Mesodermal cell (in vitro differentiated cells): ENCODE measurements at regions not wholly inside any gene's neighbourhood (a gene's known extent, or its start where the extent isn't known, plus 50 kb on each side); places are given as distances from the start of the nearest gene placed in this dataset.

Source experiments
- H3K27ac ChIP-seq: 2 replicates; pipeline ENCODE4 v1.7.0; 2013; ENCODE audit warnings: mild to moderate bottlenecking, low read depth, low read length, moderate library complexity; ENCODE audit not compliant: severe bottlenecking
- H3K36me3 ChIP-seq: 2 replicates; pipeline ENCODE4 v1.7.1; 2013; ENCODE audit warnings: mild to moderate bottlenecking, low read length, moderate library complexity; ENCODE audit not compliant: control insufficient read depth, insufficient read depth
- H3K4me1 ChIP-seq: one replicate; pipeline ENCODE4 v1.7.1; 2013; ENCODE audit warnings: mild to moderate bottlenecking, low read length; ENCODE audit not compliant: insufficient read depth, control insufficient read depth, poor library complexity, severe bottlenecking
- H3K4me3 ChIP-seq: 2 replicates; pipeline ENCODE4 v1.7.0; 2013; ENCODE audit warnings: low read length, control low read depth, mild to moderate bottlenecking; ENCODE audit not compliant: insufficient read depth, poor library complexity, severe bottlenecking; ENCODE audit errors: extremely low read depth
- H3K9me3 ChIP-seq: 2 replicates; pipeline ENCODE4 v1.7.1; 2013; ENCODE audit warnings: mild to moderate bottlenecking, low read length, moderate library complexity; ENCODE audit not compliant: control insufficient read depth
- WGBS, 2 experiments: methylation state at CpG; one replicate each; pipeline ENCODE4 v1.1.5; 2013; ENCODE audit warnings: missing lambda C conversion rate in 2 of 2; ENCODE audit not compliant: insufficient coverage in 2 of 2; 5-methylcytosine and 5-hydroxymethylcytosine counted together

DNA sequence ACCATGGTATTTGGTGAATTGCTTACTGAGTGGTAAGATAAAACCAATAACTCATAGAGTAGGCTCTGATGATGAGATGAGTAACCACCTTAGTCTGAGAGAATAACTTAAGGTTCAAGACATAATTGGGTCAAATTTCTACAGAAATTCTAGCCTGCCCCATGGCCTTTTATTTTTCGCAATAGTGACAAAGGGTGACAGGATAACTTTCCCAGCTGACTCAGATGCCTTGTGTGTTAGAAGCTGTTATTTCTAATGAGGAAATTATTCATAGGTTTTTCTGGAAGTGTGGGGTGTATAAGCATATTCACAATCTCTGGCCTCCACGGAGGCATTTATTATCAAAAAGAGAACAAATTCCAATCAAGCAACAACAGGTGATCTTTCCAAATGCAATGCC is 159.0 kb downstream of the NUP35 start:
- Histone ChIP-seq H3K36me3 (no peaks in the 10 kb centered on the region), H3K27ac (no peak overlapping the region), H3K4me1 (peaks cover 12% of the 10 kb centered on the region), H3K9me3 (peaks cover 3% of the 10 kb centered on the region), H3K4me3 (no peak overlapping the region)
- WGBS, 2 experiments: 80 to 100% methylated on average over 1 of the region's 2 CpGs

DNA sequence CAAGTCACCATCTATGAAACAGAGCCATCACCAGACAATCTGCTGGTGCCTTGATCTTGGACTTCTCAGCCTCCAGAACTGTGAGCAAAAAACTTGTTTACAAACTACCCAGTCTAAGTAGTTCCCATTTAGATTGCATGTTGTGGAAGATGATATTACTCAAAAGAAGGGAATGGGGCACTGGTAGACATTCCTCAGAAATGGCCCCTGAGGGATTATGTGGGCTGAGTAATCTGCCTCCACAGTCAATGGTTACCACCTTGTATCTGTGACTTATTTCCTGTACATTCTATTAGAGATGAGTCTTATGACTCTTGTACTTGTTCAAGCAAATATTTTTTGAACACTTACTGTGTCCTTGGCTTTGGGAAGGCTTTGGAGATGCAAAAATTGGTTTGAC is 160.4 kb downstream of the NUP35 start:
- Histone ChIP-seq H3K27ac (peak overlapping the region; percentile 59), H3K36me3 (no peaks in the 10 kb centered on the region), H3K4me1 (peaks cover 12% of the 10 kb centered on the region), H3K9me3 (peaks cover 3% of the 10 kb centered on the region), H3K4me3 (no peak overlapping the region)

DNA sequence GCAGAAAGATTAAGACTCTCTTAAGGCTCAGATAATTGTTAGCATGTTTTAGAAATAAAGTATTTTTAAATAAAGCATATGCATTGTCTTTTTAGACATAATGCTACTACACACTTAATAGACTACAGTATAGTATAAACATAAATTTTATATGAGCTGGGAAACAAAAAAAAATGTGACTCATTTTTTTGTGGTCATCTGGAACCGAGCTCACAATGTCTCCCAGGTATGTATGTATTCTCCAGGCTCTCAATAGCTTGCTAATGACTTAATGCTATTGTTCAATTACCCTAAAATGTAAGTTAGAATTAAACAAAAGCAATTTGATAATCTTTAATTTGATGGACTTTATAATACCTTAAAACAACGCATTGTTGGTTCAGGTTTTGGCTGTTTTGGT is 167.2 kb downstream of the NUP35 start:
- peaks cover 22% of the 10 kb centered on the region for H3K4me1 ChIP-seq
- H3K4me3 ChIP-seq: no peak overlapping the region
- no CpG with 5 or more reads among the region's 2 CpGs for WGBS, 2 experiments
- H3K27ac ChIP-seq: no peak overlapping the region
- no peaks in the 10 kb centered on the region for H3K9me3 ChIP-seq
- no peaks in the 10 kb centered on the region for H3K36me3 ChIP-seq

DNA sequence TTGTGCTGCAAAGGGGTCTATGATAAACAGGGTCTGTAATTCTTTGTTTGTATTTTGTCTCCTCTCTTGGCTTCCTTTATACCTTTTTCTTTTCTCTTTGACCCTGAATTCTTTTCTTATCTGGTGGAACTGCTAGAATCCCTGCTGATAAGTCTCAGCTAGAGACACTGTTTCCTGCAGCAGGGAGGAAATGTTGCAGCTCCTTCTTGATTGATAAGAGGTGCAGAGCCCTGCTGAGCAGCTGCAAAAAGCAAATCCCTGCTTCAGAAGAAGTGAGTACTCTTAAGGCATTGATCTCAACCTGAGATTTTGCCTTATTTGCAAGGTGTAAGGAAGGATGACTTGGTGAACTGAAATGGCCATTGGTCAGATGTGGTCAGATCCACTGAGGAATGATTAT is 167.8 kb downstream of the NUP35 start:
- Histone ChIP-seq H3K27ac (peak overlapping the region; percentile 11), H3K9me3 (no peaks in the 10 kb centered on the region), H3K4me3 (no peak overlapping the region), H3K36me3 (no peaks in the 10 kb centered on the region), H3K4me1 (peaks cover 22% of the 10 kb centered on the region)

DNA sequence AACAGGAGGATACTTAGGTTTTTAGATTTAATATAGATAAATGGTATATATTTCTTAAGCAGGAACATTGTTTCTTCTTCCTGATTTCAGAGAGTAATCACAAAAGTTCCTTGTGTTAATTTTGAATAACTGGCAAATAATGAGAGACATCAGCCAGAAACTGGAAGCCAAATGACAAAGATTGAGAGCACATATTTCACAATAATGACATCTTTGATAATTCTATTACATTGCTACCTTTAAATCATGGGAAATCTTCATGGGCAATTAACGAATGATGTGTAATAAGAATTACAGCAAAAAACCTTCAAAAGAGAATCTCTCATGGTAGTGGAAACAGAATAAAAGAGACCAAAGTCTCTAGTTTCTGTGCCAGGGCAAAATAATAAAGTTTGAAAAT is 215.1 kb downstream of the NUP35 start:
- H3K9me3 ChIP-seq: no peaks in the 10 kb centered on the region
- H3K27ac ChIP-seq: no peak overlapping the region
- no peaks in the 10 kb centered on the region for H3K36me3 ChIP-seq
- WGBS, 2 experiments: no CpG with 5 or more reads among the region's 1 CpG
- H3K4me3 ChIP-seq: no peak overlapping the region
- no peaks in the 10 kb centered on the region for H3K4me1 ChIP-seq

DNA sequence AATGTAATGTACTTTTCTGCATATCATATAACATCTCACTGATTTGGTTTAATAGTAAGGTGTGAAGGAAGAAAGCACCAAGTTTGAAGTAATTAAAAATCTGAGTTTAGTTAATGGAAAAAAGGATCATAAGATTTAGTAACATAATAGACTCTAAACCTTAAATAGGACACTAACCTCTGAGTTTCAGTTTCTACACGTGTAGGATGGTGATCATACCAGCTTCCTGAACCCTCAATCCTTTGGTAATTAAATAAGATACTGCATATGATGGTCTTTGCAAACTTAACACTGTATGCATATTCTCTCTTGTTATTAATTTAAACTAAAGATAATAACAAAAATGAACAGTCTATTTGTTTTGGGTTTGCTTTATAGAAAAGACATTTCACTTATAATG is 216.8 kb downstream of the NUP35 start:
- Histone ChIP-seq H3K27ac (no peak overlapping the region), H3K4me1 (no peaks in the 10 kb centered on the region), H3K36me3 (no peaks in the 10 kb centered on the region), H3K4me3 (no peak overlapping the region), H3K9me3 (no peaks in the 10 kb centered on the region)
- WGBS, 2 experiments: no CpG with 5 or more reads among the region's 1 CpG

DNA sequence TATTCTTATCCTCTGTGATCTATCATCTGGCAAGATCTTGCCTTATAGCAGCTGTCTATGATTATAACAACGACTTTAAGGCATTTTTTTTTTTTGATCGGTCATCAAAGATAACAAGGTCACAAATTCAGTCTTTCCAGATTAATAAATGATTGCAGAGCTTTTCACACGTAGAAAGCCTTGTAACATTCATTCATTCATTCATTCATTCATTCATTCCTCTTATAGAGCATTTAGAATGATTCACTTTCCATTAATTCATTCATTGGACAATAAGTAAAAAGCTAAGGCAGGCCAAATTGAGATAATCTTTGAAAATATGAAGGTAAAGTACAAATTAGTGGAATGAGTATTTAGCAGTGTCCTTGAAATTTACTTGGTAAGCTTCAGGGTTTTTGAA is 223.7 kb downstream of the NUP35 start:
- Histone ChIP-seq H3K4me3 (no peak overlapping the region), H3K27ac (no peak overlapping the region), H3K36me3 (no peaks in the 10 kb centered on the region), H3K4me1 (no peaks in the 10 kb centered on the region), H3K9me3 (no peaks in the 10 kb centered on the region)
- 82 to 87% methylated on average over 3 of the region's 3 CpGs for WGBS, 2 experiments

DNA sequence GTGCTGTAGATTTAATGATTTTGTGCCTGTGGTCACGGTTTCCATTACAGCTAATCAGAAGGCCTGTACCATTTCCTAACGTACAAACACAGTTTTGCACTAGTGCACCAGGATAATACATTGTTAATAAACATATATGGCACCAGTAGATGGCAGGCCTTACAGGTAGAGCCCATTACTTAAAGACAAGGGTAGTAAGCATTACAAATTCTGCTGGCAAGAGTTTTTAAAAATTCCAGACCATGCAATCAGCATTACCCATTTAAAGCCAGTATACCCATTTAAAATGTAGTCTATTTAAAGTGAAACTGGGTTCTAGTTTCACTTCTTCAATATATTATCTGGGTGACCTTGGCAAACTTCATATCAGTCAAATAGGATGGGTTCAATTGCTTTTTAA is 224.2 kb downstream of the NUP35 start:
- WGBS, 2 experiments: no CpG with 5 or more reads among the region's 2 CpGs
- H3K27ac ChIP-seq: no peak overlapping the region
- H3K9me3 ChIP-seq: no peaks in the 10 kb centered on the region
- no peak overlapping the region for H3K4me3 ChIP-seq
- H3K4me1 ChIP-seq: no peaks in the 10 kb centered on the region
- H3K36me3 ChIP-seq: no peaks in the 10 kb centered on the region

DNA sequence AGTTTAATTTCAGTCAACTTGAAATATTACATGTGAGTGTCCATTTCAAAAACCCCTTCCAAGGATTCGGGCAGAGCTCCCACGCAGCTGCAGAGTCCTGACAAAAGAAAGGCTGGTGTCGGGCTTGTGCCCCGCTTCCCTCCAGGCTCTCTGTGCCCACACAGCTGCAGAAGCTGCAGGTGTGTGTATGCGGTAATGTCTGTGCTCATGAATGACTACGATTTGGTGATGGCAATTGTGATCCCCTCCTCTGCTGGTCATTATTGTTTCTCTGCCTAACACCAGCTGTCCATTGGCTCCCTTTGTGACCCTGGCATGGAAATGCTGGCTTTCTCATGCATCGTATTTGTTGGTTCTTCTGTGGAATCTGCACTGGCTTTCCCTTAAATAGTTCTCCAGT is 224.8 kb downstream of the NUP35 start:
- no peaks in the 10 kb centered on the region for H3K4me1 ChIP-seq
- no peaks in the 10 kb centered on the region for H3K36me3 ChIP-seq
- no peaks in the 10 kb centered on the region for H3K9me3 ChIP-seq
- no peak overlapping the region for H3K27ac ChIP-seq
- no peak overlapping the region for H3K4me3 ChIP-seq
- WGBS, 2 experiments: 82 to 89% methylated on average over 3 of the region's 7 CpGs

DNA sequence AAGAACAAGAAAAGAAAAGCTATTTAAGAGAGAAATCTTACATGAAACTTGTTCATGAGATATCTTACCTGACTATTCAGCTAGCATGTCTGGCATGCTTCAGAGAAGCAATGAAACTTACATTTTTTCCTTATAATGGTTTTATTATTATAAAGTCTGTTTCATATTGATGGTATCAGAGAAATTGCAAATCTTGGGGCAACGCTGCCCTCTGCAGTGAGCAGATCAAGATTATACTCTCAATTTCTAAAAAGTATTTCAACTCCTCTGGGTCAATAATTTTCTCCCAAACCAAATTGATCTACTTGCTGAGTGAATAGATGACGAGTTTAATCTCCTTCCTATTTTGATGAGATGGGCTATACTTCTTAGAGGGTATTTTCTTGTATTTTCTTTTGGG is 235.6 kb downstream of the NUP35 start:
- no peak overlapping the region for H3K4me3 ChIP-seq
- WGBS, 2 experiments: no CpG with 5 or more reads among the region's 2 CpGs
- H3K36me3 ChIP-seq: no peaks in the 10 kb centered on the region
- H3K27ac ChIP-seq: no peak overlapping the region
- H3K4me1 ChIP-seq: no peaks in the 10 kb centered on the region
- no peaks in the 10 kb centered on the region for H3K9me3 ChIP-seq

DNA sequence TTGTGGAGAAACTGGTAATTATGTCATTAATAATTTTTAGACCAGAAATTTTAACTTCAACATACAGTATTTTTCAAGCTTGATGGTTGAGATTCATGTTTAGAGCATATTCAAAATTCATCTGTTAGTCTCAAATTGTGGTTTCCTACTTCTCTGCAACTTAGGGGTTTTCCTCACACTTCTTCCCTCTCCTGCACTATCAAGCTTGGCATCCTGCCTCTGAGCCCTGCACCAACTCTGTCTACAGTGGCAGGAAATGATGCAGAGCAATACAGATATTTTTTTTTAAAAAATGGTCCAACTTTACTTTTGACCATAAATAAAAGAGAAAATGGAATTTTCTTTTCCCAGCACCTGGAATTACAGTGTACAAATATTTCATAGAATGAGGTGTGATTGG is 247.3 kb downstream of the NUP35 start:
- Histone ChIP-seq H3K9me3 (no peaks in the 10 kb centered on the region), H3K4me3 (no peak overlapping the region), H3K36me3 (no peaks in the 10 kb centered on the region), H3K4me1 (peaks cover 2% of the 10 kb centered on the region), H3K27ac (no peak overlapping the region)

DNA sequence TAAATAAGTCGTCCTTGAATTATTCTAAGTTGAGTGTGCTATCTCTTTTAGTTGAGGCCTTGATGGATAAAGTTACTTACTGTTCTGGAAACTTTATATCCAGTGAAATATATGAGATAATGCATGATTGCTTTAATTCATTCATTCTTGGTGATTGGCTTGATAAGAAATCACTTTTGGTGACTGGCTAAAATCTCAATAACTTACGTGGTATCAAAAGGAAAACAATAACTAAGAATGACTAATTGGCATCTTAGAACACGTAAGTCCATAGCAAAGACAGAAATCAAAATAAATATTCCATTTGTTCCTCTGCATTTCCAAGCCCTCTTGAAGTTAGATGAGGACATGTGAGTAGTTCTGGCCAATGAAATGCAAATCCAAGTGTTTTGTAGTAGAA is 251.6 kb downstream of the NUP35 start:
- Histone ChIP-seq H3K4me3 (no peak overlapping the region), H3K9me3 (no peaks in the 10 kb centered on the region), H3K27ac (no peak overlapping the region), H3K36me3 (no peaks in the 10 kb centered on the region), H3K4me1 (peaks cover 2% of the 10 kb centered on the region)
- 100% methylated on average over 1 of the region's 3 CpGs; no CpG with 5 or more reads in 1 of the 2 experiments for WGBS, 2 experiments
